ENCODE measurements at regions not wholly inside any gene's neighbourhood (a gene's known extent, or its start where the extent isn't known, plus 50 kb on each side); places are given as distances from the start of the nearest gene placed in this dataset.
"Not testable (repeated sequence)": the region's sequence is repeated elsewhere in the genome, so short reads cannot be mapped to it uniquely, and the experiment has no call there.

- DNase-seq, result no peak
These were observed 265.0 kb upstream of the FAT4 start for GRCh38 chr4:125049711-125050110.

DNA sequence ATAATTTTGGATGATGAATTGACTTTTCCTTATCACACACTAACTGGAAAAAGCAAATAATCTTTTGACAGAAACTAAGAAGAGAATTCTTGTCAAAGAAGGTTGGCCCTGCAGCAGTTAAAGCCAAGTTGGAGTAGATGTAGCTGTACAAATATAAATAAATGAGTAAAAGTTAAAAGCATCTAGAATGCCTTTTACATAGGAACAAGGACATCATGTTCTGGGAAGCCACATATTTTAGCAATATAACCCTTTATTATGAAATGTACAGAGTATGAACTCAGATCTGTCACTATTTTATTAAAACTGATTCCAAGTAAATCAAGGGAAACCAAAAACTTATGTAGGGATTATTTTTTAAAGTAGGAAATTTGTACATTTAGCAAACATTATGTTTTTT lies 269.4 kb upstream of the FAT4 start:
- DNase-seq, result no peak

- DNase-seq, result no peak
These were observed 269.9 kb upstream of the FAT4 start for GRCh38 chr4:125044886-125045285.

DNA sequence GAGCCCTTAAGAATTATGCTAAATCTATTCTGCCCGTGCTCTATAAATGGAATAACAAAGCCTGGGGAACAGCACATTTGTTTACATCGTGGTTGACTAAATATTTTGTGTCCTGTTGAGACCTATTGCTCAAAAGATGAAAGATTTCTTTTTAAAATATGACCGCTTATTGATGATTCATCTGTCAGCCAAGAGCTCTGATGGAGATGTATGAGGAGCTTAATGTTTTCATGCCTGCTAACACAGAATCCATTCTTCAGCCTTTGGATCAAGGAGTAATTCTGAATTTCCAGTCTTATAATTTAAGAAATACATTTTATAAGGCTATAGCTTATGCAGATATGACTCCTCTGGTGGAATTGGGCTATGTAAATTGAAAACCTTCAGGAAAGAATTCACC lies 271.3 kb upstream of the FAT4 start:
- no peak for DNase-seq

DNA sequence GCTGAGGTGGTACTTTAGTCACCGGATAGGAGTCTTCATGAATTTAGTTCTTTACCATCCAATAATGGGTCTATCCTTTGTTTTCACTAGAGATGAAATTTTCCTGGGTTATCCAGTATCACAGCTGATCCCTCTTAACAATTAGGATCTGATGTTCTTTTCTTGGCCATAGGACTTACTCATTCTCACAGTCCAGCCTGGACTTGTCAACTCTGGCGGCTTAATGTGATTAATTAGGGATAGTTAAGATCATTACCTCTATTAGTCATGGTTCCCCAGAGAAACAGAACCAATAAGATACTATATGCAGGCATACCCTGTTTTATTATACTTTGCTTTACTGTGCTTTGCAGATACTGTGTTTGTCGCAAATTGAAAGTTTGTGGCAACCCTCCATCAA lies 272.7 kb upstream of the FAT4 start:
- DNase-seq, result no peak

DNA sequence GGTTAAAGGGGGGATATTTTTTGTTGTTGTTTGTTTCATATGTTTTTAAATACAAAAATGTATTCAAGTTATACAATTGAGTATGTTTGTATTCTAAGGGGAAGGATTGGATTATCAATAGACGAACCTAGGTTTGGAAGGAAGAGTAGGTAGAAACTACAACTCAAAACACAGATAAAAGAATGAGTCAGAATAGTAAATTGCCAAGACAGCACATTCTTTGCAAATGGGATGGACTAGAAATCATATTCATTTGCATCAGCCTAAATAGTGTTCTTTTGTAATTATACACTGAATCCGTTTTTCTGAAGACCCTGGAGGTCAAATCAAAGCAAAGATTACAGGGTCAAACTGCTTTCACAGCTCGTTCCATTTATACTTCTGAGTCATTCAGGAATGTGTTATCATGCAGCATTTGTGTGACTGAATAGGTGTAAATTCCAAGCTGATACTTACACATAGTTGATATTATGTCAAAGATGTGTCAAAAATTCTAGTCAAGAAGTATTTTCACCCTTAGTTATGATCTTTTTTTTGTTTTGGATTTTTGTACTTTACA lies 273.3 kb upstream of the FAT4 start:
- no peak for DNase-seq

DNA sequence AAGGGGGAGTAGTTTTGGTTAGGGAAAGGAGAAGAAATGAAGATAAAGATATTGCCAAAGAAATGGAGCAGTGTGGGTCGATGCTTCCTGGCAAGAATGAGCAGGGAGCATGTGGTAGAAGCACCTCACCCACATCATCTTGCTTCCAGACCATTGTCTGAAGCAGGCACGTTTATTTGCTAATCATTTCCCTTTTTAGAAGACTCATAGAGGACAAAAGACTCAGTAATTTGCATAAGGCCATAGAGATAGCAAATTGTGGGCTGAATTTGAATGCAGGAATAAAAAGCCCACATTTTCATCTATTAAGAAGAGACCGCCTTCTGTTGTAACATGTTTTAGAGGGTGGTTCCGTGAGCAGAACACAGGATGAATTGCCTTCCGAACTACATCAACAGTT lies 275.2 kb upstream of the FAT4 start:
- no peak for DNase-seq

DNA sequence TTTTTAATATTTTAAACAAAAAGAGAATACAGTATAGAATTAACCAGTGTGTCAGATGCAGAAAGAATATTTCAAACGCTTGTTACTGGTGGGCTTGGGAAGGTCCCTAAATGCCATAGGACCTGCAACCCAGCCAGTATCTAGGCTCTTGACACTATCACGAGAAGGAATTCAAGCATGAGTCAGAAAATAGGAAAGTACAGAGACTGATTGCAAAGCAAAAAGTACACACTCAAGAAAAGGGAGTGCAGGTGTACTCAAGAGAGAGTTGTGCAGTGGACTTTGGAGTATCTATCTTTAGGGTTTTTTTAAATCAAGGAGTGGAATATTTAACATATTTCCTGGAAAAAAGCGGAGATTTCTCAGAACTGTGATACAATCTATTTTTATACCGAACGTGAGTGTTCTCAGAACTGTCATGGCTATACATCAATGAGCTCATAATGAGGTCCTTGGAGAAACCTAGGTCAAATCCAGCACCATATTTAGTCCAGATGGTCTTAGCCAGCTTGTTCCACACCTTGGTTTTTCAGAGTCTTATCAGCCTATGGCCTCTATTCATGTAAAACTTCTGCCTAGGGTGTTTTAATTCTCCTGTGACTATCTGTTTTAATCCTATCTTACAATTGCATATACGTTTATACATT lies 291.8 kb upstream of the FAT4 start:
- no peak for DNase-seq

GRCh38 chr4:125021189-125021588 lies 293.6 kb upstream of the FAT4 start:
- DNase-seq, result no peak

DNA sequence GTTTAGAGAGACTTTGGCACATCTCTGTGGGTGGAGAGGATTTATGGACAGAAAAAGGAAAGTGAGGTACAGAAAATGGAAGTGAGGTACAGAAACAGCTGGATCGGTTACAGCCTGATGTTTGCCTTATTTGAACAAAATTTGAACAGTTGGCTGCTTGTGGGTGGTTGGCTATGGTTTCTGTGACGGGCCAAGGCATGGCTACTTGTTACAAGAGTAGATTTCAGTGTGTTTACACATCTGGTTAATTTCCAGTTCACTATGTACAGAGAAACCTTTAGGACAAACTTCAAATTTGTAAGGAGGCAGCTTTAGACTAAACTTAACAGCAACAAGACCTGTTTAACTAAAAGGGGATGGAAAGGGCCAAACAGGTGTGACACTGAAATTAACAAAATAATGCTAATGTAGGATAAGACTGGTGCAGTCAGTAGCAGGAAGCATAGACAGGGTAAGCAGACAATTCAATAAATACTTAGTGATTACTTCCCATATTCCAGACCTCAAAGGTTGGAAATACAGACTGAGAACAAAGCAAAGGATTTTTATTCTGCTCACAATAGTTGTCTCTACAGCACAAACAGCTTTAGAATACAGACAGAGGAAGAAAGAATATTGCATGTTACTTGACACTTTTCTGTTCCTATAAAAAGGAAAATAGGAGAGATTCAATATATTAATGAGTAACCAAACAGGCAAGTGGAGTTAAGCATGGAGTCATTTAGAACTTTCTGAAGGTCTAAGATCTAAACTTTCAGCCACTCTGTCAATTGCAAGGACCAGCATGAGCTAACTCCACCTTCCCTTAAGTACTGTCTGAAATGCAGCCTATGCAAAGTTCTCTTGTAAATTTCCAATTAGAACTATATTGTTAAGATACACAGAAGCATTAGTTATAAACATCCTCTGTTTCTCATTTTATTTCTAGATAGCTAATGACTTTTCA lies 294.4 kb upstream of the FAT4 start:
- no peak for DNase-seq

DNA sequence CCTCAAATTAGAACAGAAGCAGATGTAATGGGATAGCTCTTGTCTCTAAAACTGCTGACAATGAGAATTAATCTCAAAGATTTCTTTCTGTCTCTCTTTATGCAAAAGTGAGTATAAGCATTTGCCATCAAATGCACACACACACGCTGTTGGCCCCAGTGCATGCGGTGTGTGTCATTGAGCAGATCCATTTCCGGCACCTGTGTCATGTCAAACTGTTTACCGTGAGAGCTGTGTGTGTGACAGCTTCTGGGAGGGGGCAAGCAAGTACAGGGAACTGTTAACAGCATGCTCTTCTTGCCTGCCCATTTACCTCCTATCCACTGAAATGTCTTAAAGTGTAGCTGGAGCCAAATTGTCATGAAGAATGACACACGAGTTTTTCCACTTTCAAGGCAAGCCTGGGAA lies 297.9 kb upstream of the FAT4 start:
- no peak for DNase-seq

GRCh38 chr4:125013891-125014290 lies 300.9 kb upstream of the FAT4 start:
- DNase-seq, result no peak

- no peak for DNase-seq
These were observed 299.1 kb upstream of the ANKRD50 start for GRCh38 chr4:125011646-125012045.

- DNase-seq, result no peak
These were observed 298.4 kb upstream of the ANKRD50 start for GRCh38 chr4:125010796-125011503.

DNA sequence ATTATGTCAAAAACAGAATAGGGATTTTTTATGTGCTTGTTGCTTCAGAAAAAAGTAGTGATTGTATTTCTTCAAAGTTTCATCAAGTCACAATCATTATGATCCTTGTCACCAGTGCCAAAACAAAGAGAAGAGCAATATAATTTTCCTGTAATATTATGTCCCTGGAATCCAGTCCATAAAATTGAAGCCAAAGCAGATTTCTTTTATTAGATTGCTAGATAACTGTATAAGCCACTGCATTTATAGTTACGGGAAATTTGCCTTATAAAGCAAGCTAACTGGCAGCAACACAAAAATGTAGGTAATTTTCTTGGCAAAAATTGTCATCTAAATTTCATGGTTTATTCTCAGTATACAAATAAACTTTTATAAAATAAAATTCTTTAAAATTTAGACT lies 296.1 kb upstream of the ANKRD50 start:
- DNase-seq, result no peak

DNA sequence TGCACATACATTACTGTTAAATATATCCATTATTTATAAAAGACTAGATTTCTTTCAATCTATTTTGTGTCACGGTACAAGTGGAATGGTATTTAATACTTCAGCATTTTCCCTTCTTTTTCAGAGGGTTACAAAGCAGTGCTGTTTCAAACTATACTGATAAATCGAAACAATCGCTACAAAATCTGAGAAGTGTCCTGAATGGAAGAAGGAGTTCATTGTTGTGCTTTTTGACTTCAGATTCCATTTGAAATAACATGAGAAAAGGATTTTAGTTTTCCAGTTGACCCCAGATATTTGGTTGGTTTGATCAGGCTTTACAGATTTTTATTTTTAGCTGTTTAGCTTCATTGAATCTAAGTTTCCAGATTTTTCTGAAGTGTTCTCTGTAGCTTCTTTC lies 292.1 kb upstream of the ANKRD50 start:
- no peak for DNase-seq

DNA sequence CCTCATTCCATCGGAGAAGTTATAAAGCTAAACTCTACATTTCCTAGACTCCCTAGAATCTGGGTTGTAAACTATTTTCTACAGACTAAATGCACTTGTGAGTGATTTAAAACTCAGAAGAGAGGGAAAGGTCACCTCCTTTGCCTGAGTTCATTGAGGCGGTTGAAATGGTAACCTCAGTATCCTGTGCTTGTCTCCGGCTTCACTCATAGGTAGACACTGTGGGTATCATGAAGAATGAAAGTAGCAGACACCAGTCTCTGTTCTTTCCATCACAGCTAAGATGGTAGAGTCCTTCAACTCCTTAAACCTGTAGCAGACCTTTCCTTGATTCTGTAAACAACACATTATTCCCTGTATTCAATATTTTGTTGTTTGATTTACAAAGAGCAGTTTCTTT lies 291.3 kb upstream of the ANKRD50 start:
- no peak for DNase-seq

GRCh38 chr4:124997991-124998390 lies 285.5 kb upstream of the ANKRD50 start:
- no peak for DNase-seq

GRCh38 chr4:124997124-124997523 lies 284.6 kb upstream of the ANKRD50 start:
- DNase-seq, result no peak

DNA sequence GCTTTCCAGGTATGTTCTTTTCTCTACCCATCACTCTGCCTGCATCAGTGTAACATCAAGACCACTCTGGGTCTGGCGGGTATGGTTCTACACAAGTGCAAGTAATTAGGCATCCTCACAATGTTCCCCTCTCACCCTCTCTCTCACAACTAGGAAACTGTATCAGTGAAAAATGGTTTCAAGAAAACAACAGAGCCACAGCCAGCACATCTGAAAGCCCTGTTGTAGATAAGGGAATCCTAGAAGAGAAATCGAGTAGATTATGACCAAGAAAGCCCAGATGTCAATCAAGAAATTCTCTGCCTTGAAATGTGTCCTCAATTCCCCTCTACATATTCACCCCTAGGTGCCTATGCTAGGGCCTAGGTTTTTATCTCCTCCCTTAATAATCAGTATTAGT lies 281.3 kb upstream of the ANKRD50 start:
- no peak for DNase-seq

GRCh38 chr4:124990398-124990797 lies 277.9 kb upstream of the ANKRD50 start:
- DNase-seq, result no peak

- no peak for DNase-seq
These were observed 267.8 kb upstream of the ANKRD50 start for GRCh38 chr4:124980276-124980752.

GRCh38 chr4:124978536-124978935 lies 266.0 kb upstream of the ANKRD50 start:
- DNase-seq, result not testable (repeated sequence)

Measured in NCI-H345 (cell line).